ENCODE measurements at regions not wholly inside any gene's neighbourhood (a gene's known extent, or its start where the extent isn't known, plus 50 kb on each side); places are given as distances from the start of the nearest gene placed in this dataset.

DNA sequence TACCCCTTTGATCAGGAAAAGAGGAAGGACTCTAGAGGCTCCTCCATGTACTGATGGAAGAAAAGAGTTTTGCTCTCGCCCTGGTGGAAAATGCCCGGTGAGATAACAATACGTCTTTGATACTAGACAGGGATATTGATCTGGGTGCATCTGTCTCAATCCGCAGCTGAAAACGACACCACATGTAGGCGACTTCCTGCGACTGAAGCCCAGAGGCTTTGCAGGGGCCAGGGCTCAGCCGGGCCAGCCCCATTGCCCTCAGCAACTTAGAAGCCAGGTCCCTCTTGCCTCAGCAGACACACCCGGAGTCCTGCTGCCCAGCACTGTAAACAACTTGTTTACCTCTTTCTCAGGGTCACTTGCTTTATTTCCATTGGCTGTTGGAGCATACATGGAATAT, 409.4 kb downstream of the IRS2 start:
- no peaks in the 10 kb centered on the region for H3K36me3 Mint-ChIP-seq (ENCODE audit: low read depth)
- TF ChIP-seq, protein P1, sequence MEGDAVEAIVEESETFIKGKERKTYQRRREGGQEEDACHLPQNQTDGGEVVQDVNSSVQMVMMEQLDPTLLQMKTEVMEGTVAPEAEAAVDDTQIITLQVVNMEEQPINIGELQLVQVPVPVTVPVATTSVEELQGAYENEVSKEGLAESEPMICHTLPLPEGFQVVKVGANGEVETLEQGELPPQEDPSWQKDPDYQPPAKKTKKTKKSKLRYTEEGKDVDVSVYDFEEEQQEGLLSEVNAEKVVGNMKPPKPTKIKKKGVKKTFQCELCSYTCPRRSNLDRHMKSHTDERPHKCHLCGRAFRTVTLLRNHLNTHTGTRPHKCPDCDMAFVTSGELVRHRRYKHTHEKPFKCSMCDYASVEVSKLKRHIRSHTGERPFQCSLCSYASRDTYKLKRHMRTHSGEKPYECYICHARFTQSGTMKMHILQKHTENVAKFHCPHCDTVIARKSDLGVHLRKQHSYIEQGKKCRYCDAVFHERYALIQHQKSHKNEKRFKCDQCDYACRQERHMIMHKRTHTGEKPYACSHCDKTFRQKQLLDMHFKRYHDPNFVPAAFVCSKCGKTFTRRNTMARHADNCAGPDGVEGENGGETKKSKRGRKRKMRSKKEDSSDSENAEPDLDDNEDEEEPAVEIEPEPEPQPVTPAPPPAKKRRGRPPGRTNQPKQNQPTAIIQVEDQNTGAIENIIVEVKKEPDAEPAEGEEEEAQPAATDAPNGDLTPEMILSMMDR (conservative IDR thresholded peaks at IDR 0.05) = no peak
- no peak overlapping the region for H3K4me3 Mint-ChIP-seq
- peaks cover 53% of the 10 kb centered on the region for H3K4me1 Mint-ChIP-seq
- no peak for DNase-seq (ENCODE audit: low read depth, low spot score)
- H3K27ac Mint-ChIP-seq (ENCODE audit: unreplicated experiment) = no peak overlapping the region
- peaks cover 4% of the 10 kb centered on the region for H3K9me3 Mint-ChIP-seq
- H3K27me3 Mint-ChIP-seq (ENCODE audit: low read depth) = no peaks in the 10 kb centered on the region

DNA sequence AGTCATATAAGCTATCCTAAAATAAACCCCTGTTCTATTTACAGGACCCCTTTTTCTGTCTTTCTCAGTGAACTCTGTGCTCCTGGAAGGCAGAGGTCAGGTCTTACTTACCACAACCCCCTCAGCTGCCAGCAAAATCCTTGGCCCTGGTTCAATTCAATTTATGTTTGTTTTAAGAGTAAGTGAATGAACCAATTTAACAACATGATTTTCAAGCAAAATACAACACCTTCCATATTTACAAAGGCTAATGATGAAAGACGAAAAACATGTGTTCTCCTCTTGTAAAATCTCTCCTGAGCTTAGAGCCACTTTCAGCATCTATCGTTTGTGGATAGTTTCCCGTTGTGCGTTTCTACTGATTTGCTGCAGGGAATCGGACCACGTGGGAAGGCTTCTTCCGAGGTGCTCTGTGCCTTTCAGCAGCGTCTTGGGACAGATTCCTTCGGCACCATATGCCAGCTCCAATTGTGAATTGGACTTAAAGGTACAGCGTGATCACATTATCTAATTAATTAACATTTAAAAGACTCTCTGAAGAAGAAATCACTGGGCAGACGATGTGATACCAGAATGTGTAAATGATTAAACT, 411.7 kb downstream of the IRS2 start:
- H3K27me3 Mint-ChIP-seq (ENCODE audit: low read depth) = no peaks in the 10 kb centered on the region
- H3K9me3 Mint-ChIP-seq = peaks cover 4% of the 10 kb centered on the region
- no peak for DNase-seq (ENCODE audit: low read depth, low spot score)
- H3K36me3 Mint-ChIP-seq (ENCODE audit: low read depth) = no peaks in the 10 kb centered on the region
- no peak overlapping the region for H3K27ac Mint-ChIP-seq (ENCODE audit: unreplicated experiment)
- peaks cover 48% of the 10 kb centered on the region for H3K4me1 Mint-ChIP-seq
- no peak overlapping the region for H3K4me3 Mint-ChIP-seq
- TF ChIP-seq, protein P1 (conservative IDR thresholded peaks at IDR 0.05) = no peak

DNA sequence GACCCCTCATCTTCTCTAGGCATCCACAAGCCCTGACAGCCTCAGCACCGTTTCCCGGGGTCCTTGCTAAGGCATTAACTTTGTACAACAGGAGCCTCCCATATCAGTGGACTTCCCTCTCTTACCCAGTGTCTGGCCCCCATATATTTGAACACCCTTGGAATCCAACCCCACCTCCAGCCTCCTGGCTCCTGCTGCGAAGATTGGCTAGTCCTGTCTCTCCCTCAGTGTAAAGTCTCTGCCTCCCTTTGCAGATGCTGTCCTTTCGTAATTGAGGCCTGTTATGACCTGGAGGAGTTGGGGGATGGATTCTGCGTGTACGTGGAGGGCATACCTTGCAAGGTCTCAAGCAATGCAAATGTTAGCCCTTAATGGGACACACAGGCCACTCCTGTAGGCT, 413.7 kb downstream of the IRS2 start:
- DNase-seq (ENCODE audit: low read depth, low spot score) = no peak
- H3K36me3 Mint-ChIP-seq (ENCODE audit: low read depth) = no peaks in the 10 kb centered on the region
- no peak overlapping the region for H3K27ac Mint-ChIP-seq (ENCODE audit: unreplicated experiment)
- no peaks in the 10 kb centered on the region for H3K9me3 Mint-ChIP-seq
- H3K27me3 Mint-ChIP-seq (ENCODE audit: low read depth) = no peaks in the 10 kb centered on the region
- H3K4me3 Mint-ChIP-seq = no peak overlapping the region
- TF ChIP-seq, protein P1 (conservative IDR thresholded peaks at IDR 0.05) = no peak
- peaks cover 58% of the 10 kb centered on the region for H3K4me1 Mint-ChIP-seq

DNA sequence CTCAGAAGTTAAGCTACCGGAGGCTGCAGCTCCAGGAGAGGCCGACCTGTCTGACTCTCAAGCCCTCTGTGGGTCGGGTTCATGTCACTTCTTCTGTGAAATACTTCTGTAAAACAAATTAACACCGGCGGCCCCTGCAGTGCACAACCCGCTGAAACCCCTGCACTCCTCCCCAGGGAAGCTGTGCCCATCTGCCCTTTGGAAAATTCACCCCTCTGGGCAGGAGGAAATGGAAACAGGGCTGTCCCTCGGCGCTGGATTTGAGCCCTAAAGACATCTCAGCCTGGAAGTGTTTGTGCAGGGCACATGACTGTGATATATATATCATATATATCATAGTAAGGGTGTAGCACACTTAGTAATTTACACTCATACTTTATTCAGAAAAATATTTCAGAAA, 415.3 kb downstream of the IRS2 start:
- Mint-ChIP-seq H3K9me3 (no peaks in the 10 kb centered on the region), H3K4me3 (no peak overlapping the region), H3K36me3 (ENCODE audit: low read depth) (no peaks in the 10 kb centered on the region), H3K4me1 (peaks cover 65% of the 10 kb centered on the region), H3K27ac (ENCODE audit: unreplicated experiment) (no peak overlapping the region), H3K27me3 (ENCODE audit: low read depth) (no peaks in the 10 kb centered on the region)
- TF ChIP-seq, protein P1 (conservative IDR thresholded peaks at IDR 0.05) = no peak
- DNase-seq (ENCODE audit: low read depth, low spot score) = no peak

DNA sequence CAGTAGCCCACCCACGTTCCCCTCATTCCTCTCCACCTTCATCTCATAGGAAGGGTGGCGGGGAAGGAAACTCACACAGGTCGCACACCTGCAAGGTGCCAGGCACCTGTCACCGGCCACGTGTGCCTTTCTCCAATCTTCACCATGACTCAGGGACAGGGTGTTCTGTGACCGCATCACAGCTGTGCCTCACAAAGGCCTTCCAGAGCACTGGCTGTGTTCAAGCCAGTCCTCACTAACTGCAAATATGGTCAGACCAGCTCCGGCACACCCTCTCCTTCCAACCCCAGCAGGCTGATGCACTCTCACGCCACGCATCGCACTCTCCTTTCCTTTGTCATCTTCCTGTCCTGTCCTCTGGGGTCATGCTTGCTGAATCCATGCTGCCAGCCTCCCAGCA, 415.9 kb downstream of the IRS2 start:
- Mint-ChIP-seq H3K4me1 (peaks cover 65% of the 10 kb centered on the region), H3K27ac (ENCODE audit: unreplicated experiment) (no peak overlapping the region), H3K9me3 (no peaks in the 10 kb centered on the region), H3K27me3 (ENCODE audit: low read depth) (no peaks in the 10 kb centered on the region), H3K4me3 (no peak overlapping the region), H3K36me3 (ENCODE audit: low read depth) (no peaks in the 10 kb centered on the region)
- no peak for DNase-seq (ENCODE audit: low read depth, low spot score)
- TF ChIP-seq, protein P1 (conservative IDR thresholded peaks at IDR 0.05) = no peak

Data from neural crest cell (in vitro differentiated cells).